GM21576 (cell line): ENCODE measurements at regions not wholly inside any gene's neighbourhood (a gene's known extent, or its start where the extent isn't known, plus 50 kb on each side); places are given as distances from the start of the nearest gene placed in this dataset.

Experiments used
- ATAC-seq: cut with Tn5 transposase; IDR thresholded peaks from one replicate; pipeline ENCODE4 v1.9.1; 2021; ENCODE audit warnings: mild to moderate bottlenecking, moderate library complexity; ENCODE audit not compliant: unreplicated experiment

GRCh38 chr2:66382091-66382490 lies 52.8 kb upstream of the MEIS1 start:
- ATAC-seq, result no peak

DNA sequence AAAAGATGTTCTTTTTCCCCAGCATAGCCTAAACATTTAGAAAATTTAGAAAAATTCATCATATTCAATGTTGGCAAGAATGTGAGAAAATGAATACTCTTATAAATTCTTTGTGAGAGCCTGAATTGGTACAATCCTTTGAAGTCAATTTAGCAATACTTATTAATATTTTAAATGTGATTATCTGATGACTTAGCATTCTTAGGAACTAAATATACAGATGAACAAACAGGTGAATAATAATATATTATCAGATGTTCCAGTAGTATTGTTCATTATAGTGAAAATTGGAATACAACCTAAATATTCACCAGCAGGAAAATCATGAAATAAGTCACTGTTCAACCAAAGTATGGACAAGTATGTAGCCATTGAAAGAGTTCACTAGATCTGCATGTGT lies 55.5 kb upstream of the MEIS1 start:
- no peak for ATAC-seq

- ATAC-seq, result no peak
Measured at GRCh38 chr2:66377832-66378231, 57.1 kb upstream of the MEIS1 start.

- no peak for ATAC-seq
Measured at GRCh38 chr2:66370824-66371223, 64.1 kb upstream of the MEIS1 start.

DNA sequence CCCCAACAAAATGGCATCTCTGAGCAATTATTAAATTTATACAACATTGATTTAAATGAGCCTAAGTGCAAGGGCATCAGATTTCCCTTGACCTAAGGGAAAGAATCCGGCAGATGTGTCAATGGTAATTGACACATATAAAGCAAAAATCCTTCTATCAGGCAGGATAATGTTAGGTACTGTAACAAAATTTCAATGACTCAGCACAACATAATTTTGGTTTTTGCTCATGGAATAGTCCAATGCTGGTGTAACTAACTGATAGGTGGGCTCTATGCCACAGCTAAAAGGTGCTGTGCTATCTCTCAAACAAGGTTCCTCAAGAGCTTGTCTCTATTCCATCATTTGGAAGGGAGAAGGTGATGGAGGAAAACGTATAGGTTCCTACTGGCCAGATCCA lies 68.3 kb upstream of the MEIS1 start:
- ATAC-seq, result no peak

GRCh38 chr2:66364495-66365333 lies 70.2 kb upstream of the MEIS1 start:
- no peak for ATAC-seq

- no peak for ATAC-seq
Measured at GRCh38 chr2:66362701-66363100, 72.2 kb upstream of the MEIS1 start.

- no peak for ATAC-seq
Measured at GRCh38 chr2:66346231-66346664, 88.7 kb upstream of the MEIS1 start.

DNA sequence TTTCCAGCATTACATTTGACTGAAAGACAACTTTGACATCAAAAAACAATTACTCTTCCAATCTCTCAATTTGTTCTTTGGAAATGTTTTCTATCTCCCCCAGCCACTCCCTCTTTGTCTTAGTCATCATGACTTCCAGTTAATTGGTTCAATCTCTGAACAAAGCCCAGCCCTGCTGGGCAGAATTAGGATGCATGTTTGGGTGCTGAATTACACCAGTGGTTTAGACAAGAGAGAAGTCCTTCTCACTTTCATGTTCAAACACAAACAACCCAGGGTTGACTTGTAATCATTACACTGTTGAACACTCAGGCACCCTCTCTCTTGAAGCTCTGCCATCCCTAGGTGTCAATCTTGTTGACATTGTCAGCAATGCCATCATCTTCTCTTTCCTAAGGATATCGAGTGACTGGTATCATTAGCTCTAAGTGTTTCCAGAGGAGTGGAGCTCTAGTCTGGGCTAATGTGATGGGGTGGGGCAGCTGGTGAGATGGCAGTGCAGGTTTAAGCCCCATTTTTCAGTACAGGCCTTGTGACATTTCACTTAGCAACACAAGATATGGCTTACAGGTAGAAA lies 90.8 kb upstream of the MEIS1 start:
- ATAC-seq, result no peak

GRCh38 chr2:66343259-66343658 lies 91.7 kb upstream of the MEIS1 start:
- ATAC-seq, result no peak

GRCh38 chr2:66340521-66340920 lies 94.4 kb upstream of the MEIS1 start:
- ATAC-seq, result no peak

DNA sequence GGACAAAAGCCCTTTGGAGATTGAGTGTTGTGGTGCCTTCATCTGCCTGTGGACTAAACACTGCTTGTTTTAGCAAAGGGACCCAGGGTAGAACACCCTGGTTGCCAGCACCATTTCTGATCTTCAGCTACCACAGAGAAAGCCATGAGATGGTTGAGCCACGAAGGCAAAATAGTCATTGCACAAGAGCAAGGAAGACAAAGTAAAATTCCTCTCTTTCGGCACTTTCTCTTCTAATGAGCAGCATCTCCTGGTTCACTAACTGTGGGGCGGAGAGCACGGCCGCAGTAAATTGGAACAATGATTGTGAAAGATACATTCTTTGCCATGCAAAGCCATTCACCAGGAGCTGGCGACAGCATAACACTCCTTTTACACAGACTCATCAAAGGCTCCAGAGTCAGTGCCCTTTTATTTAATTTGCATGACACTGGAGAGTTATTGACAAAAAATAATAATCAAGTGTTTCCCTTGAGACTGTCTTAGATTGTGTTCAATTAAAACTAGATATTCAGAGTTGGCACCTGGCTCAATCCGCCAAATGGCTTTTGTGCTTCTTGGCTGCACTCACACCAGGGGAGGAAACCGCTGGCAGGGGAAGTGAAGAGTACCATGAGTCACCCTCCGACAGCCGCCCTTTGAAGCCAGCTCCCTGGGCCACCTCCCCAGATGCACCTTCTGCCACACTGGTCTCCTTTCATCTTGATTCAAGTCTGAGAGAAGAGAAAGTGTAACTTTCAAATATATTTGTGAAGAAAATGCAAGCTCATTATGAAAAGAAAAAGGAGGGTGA lies 100.5 kb upstream of the MEIS1 start:
- ATAC-seq, result no peak

- ATAC-seq, result no peak
Measured at GRCh38 chr2:66331176-66331575, 103.7 kb upstream of the MEIS1 start.

DNA sequence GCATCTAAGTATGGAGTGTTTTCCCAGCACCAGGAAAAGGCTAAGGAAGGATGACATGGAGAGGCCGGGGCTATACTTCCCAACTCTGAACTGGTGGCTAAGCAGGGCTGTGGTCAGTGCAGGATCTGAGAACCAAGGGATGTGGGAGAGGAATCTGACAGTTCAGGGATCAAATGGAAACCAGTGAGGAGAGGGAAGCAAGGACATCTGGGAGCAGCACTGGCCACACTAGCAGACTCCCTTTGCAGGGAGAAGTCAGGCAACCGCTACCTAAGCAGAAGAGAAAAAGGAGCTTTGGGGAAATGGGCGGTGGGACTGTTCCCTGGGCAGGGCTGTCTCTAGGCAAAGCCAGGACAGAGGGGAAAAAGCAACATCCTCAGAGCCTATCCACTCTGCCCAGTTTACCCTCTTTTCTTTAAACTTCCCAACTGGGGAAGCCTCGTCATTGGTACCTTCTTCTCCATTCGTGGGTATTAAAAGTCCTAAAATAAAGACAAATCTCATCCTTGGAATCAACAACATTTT lies 105.8 kb upstream of the MEIS1 start:
- no peak for ATAC-seq

GRCh38 chr2:66327066-66327740 lies 107.7 kb upstream of the MEIS1 start:
- ATAC-seq, result no peak

DNA sequence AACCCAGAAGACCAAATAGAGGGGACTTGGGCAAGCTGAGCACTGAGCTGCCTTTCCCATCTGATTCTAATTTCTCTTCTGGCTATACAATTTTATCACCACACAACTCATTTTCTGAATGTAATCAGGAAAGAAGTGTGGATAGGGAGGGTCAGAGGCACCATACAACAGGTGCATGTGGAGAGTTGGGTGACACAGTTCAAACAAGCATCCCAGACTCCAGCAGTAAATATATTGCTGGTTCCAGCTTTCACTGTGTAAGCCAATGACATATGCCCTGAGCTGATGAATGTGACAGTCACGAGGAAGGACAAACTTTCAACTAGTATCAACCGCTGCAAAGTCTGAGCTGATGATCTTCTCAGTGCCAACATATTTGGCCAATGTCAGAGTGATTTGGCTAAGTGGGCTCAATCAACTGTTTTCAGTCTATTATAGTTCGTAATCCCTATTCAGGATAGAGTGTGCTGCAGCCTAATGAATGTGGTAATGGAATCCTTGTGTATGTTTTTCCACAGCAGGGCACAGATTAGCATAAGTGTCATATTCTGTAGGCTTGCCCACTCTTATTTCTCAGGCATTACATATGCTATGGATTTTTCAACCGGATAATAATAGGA lies 109.9 kb upstream of the MEIS1 start:
- ATAC-seq, result no peak

DNA sequence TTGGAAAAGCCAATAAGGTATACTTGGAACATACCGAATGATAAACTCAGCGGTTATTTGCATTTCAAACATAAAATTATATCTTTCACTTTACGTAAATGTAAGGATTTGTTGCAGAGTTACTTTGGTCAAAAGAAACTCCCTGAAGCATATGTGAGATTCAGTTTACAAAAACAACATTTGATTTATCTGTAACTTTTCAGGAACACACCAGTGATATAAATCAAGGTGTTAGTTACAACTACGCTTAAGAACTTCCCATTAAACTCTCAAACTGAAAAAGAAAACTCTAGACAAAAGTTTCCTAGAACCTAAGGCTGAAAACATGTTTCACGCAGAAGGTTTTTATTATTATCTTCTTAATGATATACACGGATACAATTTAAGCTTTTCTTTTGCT lies 110.6 kb upstream of the MEIS1 start:
- no peak for ATAC-seq

DNA sequence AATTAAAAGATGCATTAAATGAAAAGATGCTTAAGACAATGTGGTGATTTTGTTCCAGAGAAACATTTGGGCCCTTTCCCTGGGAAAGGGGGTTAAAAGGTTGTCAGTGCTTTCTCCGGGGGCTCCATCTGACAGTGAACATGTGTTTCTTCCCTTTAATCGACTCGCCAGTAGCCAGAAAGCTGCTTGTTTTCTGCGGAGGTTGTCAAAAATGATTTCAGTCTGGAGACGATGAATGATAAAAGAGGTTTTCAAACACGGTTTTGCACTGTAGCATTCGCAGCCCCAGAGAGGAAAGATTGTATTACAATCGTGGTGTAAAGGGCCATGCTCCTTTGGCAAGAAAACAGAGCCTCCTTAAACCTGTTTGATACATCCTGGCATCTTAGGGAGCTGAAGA lies 111.5 kb upstream of the MEIS1 start:
- ATAC-seq, result no peak

DNA sequence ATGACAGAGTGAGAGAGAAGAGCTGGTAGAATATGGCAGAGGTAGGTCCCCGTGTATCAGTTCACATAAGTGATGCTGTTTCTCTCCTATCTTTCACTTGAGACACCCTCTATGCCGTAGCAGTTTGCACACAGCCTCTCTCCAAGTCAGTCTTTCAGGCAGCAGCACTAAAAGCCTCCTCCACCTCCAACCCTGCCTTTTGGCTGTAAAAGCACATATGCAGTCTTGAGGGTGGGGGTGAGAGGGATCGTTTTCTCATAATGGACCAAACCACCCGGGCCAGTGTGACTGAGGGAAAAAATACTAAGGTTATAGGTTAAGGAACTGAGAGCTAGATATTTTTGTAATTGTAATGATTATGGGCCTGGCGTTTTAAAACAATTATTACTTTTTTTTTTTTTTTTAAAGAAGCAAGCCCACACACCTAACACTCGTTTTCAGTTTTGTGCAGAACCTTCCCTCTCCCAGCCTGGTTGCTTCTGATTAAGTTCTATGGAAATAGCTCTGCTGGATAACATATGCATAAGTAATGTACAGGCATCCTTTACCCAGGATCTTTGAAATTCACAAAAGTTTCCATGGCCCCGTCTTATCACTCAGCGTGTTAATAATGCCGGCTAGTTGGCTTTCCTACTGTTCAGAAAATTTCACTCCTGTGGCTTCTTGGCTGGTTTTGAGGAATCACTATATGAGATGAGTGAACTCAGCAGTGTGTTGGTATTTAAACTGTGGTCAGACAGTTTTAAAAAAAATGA lies 112.2 kb upstream of the MEIS1 start:
- no peak for ATAC-seq

DNA sequence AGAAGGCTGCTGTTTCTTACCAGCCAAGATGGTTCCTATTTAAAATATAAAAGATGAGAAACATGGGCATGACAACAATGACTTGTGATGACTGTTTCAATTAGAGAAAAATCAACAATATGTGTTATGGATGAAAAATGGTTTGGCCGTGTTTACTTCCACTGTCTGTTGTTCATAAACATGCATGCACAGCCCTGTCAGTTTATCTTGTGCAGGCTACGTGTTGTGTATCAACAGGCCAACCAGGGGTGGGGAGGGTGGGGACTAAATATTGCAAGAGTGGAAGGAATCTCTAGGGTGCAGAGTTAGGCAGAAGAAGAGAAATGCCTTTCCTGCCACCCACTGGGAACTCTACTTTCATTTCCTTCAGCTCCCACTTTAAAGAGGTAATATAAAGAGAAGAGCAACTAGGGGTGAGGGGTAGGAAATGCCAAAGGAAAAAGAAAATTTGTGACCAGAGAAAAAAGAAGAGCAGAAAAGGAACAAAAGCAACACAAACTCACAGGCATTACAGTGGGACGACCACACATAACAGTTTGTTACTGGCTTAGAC lies 116.8 kb upstream of the MEIS1 start:
- ATAC-seq, result no peak
